Progenitor cell of endocrine pancreas (in vitro differentiated cells): ENCODE measurements at regions not wholly inside any gene's neighbourhood (a gene's known extent, or its start where the extent isn't known, plus 50 kb on each side); places are given as distances from the start of the nearest gene placed in this dataset.

ENCODE experiments used
- DNase-seq: peaks from one replicate; pipeline ENCODE4 v3.0.0; 2021; ENCODE audit warnings: low spot score; ENCODE audit not compliant: unreplicated experiment
- H3K27ac Mint-ChIP-seq: 2 replicates; pipeline ENCODE4 v1.8.0; 2021; ENCODE audit warnings: mild to moderate bottlenecking, moderate library complexity, mixed read lengths
- H3K27me3 Mint-ChIP-seq: 2 replicates; pipeline ENCODE4 v1.8.0; 2021; ENCODE audit warnings: mixed read lengths
- H3K36me3 Mint-ChIP-seq: 2 replicates; pipeline ENCODE4 v1.8.0; 2022; ENCODE audit warnings: mixed read lengths; ENCODE audit not compliant: insufficient read depth
- H3K4me1 Mint-ChIP-seq: 2 replicates; pipeline ENCODE4 v1.8.0; 2021; ENCODE audit warnings: low read depth, mixed read lengths
- H3K4me3 Mint-ChIP-seq: 2 replicates; pipeline ENCODE4 v1.8.0; 2021; ENCODE audit warnings: low read depth, mild to moderate bottlenecking, moderate library complexity, mixed read lengths
- H3K9me3 Mint-ChIP-seq: 2 replicates; pipeline ENCODE4 v1.8.0; 2021; ENCODE audit warnings: low read depth, mixed read lengths
- TF ChIP-seq, protein P1 (sequence below): fragments of 200-600 bp; sonication (generic); IDR thresholded peaks from one replicate; pipeline ENCODE4 v1.5.0; 2021; ENCODE audit warnings: antibody characterized with exemption, mild to moderate bottlenecking; ENCODE audit not compliant: unreplicated experiment

GRCh38 chr2:58460670-58461069 lies 219.5 kb upstream of the FANCL start:
- H3K27me3 Mint-ChIP-seq, result no peaks in the 10 kb centered on the region
- no peaks in the 10 kb centered on the region for H3K36me3 Mint-ChIP-seq
- peaks cover 2% of the 10 kb centered on the region for H3K4me1 Mint-ChIP-seq
- DNase-seq, result no peak
- H3K27ac Mint-ChIP-seq, result no peak overlapping the region
- TF ChIP-seq, protein P1, sequence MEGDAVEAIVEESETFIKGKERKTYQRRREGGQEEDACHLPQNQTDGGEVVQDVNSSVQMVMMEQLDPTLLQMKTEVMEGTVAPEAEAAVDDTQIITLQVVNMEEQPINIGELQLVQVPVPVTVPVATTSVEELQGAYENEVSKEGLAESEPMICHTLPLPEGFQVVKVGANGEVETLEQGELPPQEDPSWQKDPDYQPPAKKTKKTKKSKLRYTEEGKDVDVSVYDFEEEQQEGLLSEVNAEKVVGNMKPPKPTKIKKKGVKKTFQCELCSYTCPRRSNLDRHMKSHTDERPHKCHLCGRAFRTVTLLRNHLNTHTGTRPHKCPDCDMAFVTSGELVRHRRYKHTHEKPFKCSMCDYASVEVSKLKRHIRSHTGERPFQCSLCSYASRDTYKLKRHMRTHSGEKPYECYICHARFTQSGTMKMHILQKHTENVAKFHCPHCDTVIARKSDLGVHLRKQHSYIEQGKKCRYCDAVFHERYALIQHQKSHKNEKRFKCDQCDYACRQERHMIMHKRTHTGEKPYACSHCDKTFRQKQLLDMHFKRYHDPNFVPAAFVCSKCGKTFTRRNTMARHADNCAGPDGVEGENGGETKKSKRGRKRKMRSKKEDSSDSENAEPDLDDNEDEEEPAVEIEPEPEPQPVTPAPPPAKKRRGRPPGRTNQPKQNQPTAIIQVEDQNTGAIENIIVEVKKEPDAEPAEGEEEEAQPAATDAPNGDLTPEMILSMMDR, result no peak
- H3K9me3 Mint-ChIP-seq, result no peaks in the 10 kb centered on the region
- H3K4me3 Mint-ChIP-seq, result no peak overlapping the region

DNA sequence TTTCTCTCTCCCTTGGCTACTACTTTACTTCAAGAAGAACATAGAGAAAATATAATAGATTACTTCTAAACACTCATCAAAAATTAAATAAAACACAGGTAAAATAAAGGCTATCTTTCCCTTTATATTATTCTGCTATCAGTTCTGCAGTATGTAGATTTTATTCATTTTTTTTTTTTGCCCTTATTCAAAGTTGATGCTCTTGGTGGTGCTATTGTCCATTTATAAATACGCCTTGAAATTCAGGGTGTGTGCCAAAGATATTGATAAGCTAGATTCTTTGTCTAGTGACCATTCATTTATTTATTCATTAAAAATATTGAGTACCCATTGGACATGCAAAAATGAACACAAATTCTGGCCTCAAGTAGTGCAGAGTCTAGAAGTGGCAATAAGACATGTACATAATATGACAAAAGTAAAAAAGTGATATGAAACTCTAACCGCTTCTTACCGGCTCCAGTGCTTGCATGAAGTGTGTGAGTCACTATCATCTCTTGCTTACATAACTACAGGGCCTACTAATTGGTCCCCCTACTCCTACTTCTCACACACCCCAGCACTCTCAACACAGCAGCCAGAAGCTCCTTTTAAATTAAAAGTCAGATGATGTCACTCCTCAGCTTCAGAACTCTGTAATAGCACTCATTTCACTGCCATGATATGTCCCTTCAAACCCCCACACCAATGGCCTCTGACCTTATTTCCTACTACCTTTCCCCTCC lies 208.3 kb upstream of the FANCL start:
- Mint-ChIP-seq H3K4me1 (peaks cover 13% of the 10 kb centered on the region), H3K4me3 (no peak overlapping the region), H3K9me3 (no peaks in the 10 kb centered on the region), H3K27me3 (no peaks in the 10 kb centered on the region), H3K36me3 (no peaks in the 10 kb centered on the region), H3K27ac (peak overlapping the region; percentile 78)
- TF ChIP-seq, protein P1, result no peak
- DNase-seq, result no peak

GRCh38 chr2:58448845-58449244 lies 207.7 kb upstream of the FANCL start:
- TF ChIP-seq, protein P1, result no peak
- H3K4me1 Mint-ChIP-seq, result peaks cover 13% of the 10 kb centered on the region
- no peaks in the 10 kb centered on the region for H3K27me3 Mint-ChIP-seq
- H3K4me3 Mint-ChIP-seq, result no peak overlapping the region
- H3K36me3 Mint-ChIP-seq, result no peaks in the 10 kb centered on the region
- H3K27ac Mint-ChIP-seq, result no peak overlapping the region
- H3K9me3 Mint-ChIP-seq, result no peaks in the 10 kb centered on the region
- no peak for DNase-seq

- H3K9me3 Mint-ChIP-seq, result no peaks in the 10 kb centered on the region
- DNase-seq, result peak; percentile 11
- H3K36me3 Mint-ChIP-seq, result no peaks in the 10 kb centered on the region
- TF ChIP-seq, protein P1, result peak; percentile 44
- peaks cover 13% of the 10 kb centered on the region for H3K4me1 Mint-ChIP-seq
- H3K27me3 Mint-ChIP-seq, result no peaks in the 10 kb centered on the region
- H3K27ac Mint-ChIP-seq, result no peak overlapping the region
- H3K4me3 Mint-ChIP-seq, result no peak overlapping the region
These were observed 207.0 kb upstream of the FANCL start for GRCh38 chr2:58448065-58448507.

GRCh38 chr2:58447586-58447985 lies 206.5 kb upstream of the FANCL start:
- H3K9me3 Mint-ChIP-seq, result no peaks in the 10 kb centered on the region
- TF ChIP-seq, protein P1, result no peak
- no peaks in the 10 kb centered on the region for H3K27me3 Mint-ChIP-seq
- H3K4me1 Mint-ChIP-seq, result peaks cover 13% of the 10 kb centered on the region
- H3K27ac Mint-ChIP-seq, result no peak overlapping the region
- no peak for DNase-seq
- no peak overlapping the region for H3K4me3 Mint-ChIP-seq
- no peaks in the 10 kb centered on the region for H3K36me3 Mint-ChIP-seq
